Activated naive CD4-positive, alpha-beta T cell treated with anti-CD3 and anti-CD28 coated beads for 36 hours (primary cell): ENCODE measurements at regions not wholly inside any gene's neighbourhood (a gene's known extent, or its start where the extent isn't known, plus 50 kb on each side); places are given as distances from the start of the nearest gene placed in this dataset.

Source experiments
- CTCF ChIA-PET: fragments of 350-600 bp; sonication (Branson Sonifier 250); formaldehyde crosslinking; loops from one replicate; lab custom pipeline; 2021; ENCODE audit warnings: antibody characterized with exemption; lab: Charles Lee
- DNase-seq: peaks from one replicate; pipeline ENCODE4 v3.0.0-alpha.2; 2020
- H3K27ac Mint-ChIP-seq: one replicate; pipeline ENCODE4 v1.8.0; 2021; ENCODE audit warnings: mild to moderate bottlenecking, mixed read lengths
- H3K27me3 Mint-ChIP-seq: one replicate; pipeline ENCODE4 v1.8.0; 2021; ENCODE audit warnings: low read depth, mixed read lengths
- H3K36me3 Mint-ChIP-seq: one replicate; pipeline ENCODE4 v1.8.0; 2021; ENCODE audit warnings: low read depth, mixed read lengths
- H3K4me1 Mint-ChIP-seq: one replicate; pipeline ENCODE4 v1.8.0; 2021; ENCODE audit warnings: low read depth, mixed read lengths
- H3K4me3 Mint-ChIP-seq: one replicate; pipeline ENCODE4 v1.8.0; 2021; ENCODE audit warnings: mild to moderate bottlenecking, moderate library complexity, mixed read lengths
- H3K9me3 Mint-ChIP-seq: one replicate; pipeline ENCODE4 v1.8.0; 2021; ENCODE audit warnings: mixed read lengths
- intact Hi-C: fragments of 100-400 bp; cut with micrococcal nuclease; formaldehyde crosslinking; loops from one replicate; pipeline ENCODE4 v1.15.1; 2023

DNA sequence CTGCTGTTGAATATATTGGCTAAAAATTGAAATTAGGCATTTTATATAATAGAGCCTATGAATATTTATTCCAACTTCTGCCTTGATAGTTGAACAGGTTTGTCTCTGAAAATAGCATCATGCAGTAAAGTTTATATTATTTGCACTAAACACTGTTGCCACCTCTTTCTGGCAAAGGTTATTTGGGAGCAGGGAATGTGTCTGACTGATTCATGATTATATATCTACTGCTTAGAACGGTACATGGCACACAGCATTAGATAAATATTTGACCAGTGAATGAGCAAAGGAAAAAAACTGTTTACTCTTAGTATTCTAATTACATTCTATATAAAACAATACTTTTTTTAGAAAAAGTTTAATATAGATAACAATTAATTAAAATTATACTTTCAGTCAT is 123.1 kb upstream of the MGAT4C start:
- H3K36me3 Mint-ChIP-seq = no peaks in the 10 kb centered on the region
- DNase-seq = no peak
- CTCF ChIA-PET = no interaction called here
- no peaks in the 10 kb centered on the region for H3K4me1 Mint-ChIP-seq
- no peak overlapping the region for H3K27ac Mint-ChIP-seq
- no peaks in the 10 kb centered on the region for H3K27me3 Mint-ChIP-seq
- intact Hi-C loops = no loop called here
- peaks cover 12% of the 10 kb centered on the region for H3K9me3 Mint-ChIP-seq
- no peak overlapping the region for H3K4me3 Mint-ChIP-seq

DNA sequence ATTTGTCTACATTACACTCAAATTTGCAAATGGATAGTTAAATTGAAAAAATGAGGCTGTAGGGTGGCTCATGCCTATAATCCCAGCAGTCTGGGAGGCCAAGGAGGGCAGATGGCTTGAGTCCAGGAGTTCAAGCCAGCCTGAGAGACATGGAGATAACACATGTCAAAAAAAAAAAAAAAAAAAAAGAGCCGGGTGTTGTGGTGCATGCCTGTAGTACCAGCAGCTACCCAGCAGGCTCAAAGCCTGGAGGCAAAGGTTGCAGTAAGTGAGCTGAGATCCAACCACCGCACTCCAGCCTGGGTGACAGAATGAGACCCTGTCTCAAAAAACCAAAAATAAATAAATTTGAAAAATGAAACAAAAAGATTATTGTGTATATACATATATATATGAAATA is 119.9 kb upstream of the MGAT4C start:
- Mint-ChIP-seq H3K36me3 (no peaks in the 10 kb centered on the region), H3K27ac (no peak overlapping the region), H3K4me1 (no peaks in the 10 kb centered on the region), H3K27me3 (no peaks in the 10 kb centered on the region), H3K9me3 (peaks cover 3% of the 10 kb centered on the region), H3K4me3 (no peak overlapping the region)
- intact Hi-C loops = no loop called here
- CTCF ChIA-PET = no interaction called here
- no peak for DNase-seq

DNA sequence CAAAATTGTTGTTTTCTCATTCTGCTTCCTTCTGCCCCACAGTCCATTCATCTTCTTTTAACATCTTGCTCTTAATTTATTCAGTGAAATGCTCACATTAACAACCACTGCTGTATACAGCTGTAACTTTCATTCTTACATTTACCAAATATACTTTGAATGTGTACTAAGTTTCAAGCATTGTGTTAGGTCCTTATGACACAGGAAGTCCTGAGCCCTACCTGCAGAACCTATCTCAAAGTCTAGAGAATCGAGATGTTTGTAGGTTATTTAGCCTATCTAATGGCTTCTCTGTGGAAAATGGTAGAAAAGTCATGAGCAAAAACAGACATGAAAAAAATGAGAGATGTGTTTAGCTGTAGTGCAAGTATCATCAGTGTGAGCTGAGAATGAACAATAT is 117.6 kb upstream of the MGAT4C start:
- H3K4me1 Mint-ChIP-seq = no peaks in the 10 kb centered on the region
- no peaks in the 10 kb centered on the region for H3K27me3 Mint-ChIP-seq
- H3K27ac Mint-ChIP-seq = no peak overlapping the region
- H3K9me3 Mint-ChIP-seq = peaks cover 3% of the 10 kb centered on the region
- no peak overlapping the region for H3K4me3 Mint-ChIP-seq
- H3K36me3 Mint-ChIP-seq = no peaks in the 10 kb centered on the region
- intact Hi-C loops = no loop called here
- CTCF ChIA-PET = no interaction called here
- DNase-seq = no peak

DNA sequence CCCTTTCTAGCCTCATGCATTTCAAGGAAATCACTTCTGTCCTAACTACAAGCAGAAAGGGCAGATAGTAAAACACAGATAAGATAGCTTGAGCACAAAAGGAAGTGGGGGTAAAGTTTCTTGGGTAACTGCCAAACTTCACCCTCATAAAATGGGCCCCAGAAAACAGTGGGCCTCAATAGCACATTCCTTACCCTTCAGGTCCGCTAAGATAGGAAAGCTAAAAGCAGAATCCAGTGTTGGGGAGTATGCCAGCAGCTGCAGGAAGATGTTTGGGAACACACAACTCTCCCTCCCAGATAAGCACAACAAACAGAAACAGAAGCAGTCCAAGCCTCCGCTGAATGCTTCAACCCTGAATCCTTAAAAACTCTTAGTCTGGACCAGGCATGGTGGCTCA is 110.9 kb upstream of the MGAT4C start:
- Mint-ChIP-seq H3K4me3 (no peak overlapping the region), H3K27me3 (no peaks in the 10 kb centered on the region), H3K4me1 (no peaks in the 10 kb centered on the region), H3K36me3 (no peaks in the 10 kb centered on the region), H3K27ac (no peak overlapping the region), H3K9me3 (peaks cover 3% of the 10 kb centered on the region)
- no peak for DNase-seq
- intact Hi-C loops = no loop called here
- CTCF ChIA-PET = interaction anchor here (0.6 kb wide), 1 partner anchor 115 kb away, joined by 4 read pairs; no protein-coding TSS in a partner anchor

DNA sequence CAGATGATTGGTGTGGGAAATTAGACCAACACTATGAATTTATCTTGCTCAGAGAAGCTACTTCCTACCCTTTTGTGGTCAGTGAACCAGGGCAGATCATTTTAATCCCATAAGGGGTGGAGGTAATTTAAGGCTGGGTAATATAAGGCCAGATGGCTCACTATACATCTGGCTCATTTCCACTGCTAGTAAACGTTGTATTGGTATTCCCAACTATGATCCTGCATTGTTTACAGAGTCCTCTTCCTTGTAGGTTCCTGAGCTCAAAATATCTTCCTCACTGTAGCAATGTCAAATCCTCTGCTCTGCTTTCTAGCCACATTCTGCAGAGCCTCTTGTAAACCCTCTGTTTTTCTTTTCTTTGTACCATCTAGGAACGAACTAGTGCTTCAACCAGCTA is 93.0 kb upstream of the MGAT4C start:
- intact Hi-C loops = no loop called here
- no peak for DNase-seq
- Mint-ChIP-seq H3K27me3 (no peaks in the 10 kb centered on the region), H3K9me3 (no peaks in the 10 kb centered on the region), H3K4me1 (no peaks in the 10 kb centered on the region), H3K27ac (no peak overlapping the region), H3K4me3 (no peak overlapping the region), H3K36me3 (no peaks in the 10 kb centered on the region)
- CTCF ChIA-PET = no interaction called here

DNA sequence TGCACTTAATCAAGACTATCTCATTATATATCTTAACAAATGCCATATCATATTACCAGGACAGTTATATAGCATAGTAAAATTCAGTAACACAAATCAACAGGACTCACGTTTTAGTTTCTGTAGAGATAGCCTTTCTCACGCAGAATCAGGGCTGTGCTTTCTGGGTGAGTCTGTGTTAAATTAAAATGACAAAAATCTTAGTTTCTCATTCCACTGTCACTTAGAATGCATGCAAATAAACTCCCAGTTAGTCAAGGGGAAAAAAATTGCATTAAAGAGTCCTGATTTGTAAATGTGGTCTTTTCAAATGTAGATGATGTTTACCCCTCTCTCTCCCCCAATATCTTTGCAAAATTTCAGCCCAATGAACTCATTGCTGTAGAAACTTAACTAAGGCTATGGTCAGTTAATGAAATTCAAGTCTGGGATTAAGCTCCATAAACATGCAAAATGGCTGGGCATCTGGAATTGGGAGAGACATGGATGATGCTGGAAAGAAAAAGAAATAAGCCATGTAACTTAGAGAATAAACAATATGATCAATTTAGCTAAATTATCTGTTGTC is 77.8 kb upstream of the MGAT4C start:
- no peak overlapping the region for H3K27ac Mint-ChIP-seq

DNA sequence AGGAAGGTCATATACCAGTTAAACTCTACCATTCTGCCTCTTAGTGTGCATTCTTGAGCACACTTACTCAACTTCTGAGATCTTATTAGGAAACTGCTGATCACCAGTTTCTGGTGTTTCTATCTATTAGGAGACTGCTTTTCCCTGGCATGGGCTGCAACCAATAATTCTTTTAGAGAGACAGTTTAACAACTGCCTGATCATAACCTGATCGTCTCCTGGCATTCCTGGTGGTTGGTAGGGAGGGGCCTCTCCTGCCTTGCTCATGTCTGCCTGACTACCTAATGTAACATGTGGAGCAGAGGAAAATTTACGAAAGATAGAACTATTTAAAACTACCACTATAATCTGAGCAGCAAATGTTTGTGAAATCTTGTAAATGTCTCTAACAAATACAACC is 75.3 kb upstream of the MGAT4C start:
- Mint-ChIP-seq H3K27me3 (no peaks in the 10 kb centered on the region), H3K36me3 (no peaks in the 10 kb centered on the region), H3K27ac (no peak overlapping the region), H3K9me3 (no peaks in the 10 kb centered on the region), H3K4me3 (no peak overlapping the region), H3K4me1 (no peaks in the 10 kb centered on the region)
- CTCF ChIA-PET = no interaction called here
- intact Hi-C loops = no loop called here
- no peak for DNase-seq

More for the DNA sequence above, 77.8 kb upstream of the MGAT4C start:
- intact Hi-C loops = no loop called here
- Mint-ChIP-seq H3K27me3 (no peaks in the 10 kb centered on the region), H3K9me3 (no peaks in the 10 kb centered on the region), H3K36me3 (no peaks in the 10 kb centered on the region), H3K4me1 (no peaks in the 10 kb centered on the region), H3K4me3 (no peak overlapping the region)
- CTCF ChIA-PET = no interaction called here
- no peak for DNase-seq

DNA sequence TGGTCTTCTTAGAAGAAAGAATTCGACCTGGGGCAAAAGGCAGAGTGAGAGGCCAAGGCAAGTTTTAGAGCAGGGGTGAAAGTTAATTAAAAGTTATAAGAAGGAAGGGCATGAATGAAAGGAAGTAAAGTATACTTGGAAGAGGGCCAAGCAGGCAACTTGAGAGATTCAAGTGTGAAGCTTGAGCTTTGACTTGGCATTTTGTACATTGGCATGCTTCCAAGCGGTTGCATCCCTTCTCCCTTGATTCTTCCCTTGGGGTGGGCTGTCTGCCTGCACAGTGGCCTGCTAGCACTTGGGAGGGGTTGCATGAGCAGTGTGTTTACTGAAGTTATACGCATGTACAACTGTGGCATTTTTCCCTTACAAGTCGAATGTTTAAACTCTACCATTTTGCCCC is 74.8 kb upstream of the MGAT4C start:
- Mint-ChIP-seq H3K27ac (no peak overlapping the region), H3K27me3 (no peaks in the 10 kb centered on the region), H3K4me1 (no peaks in the 10 kb centered on the region), H3K9me3 (no peaks in the 10 kb centered on the region), H3K4me3 (no peak overlapping the region), H3K36me3 (no peaks in the 10 kb centered on the region)
- intact Hi-C loops = no loop called here
- DNase-seq = no peak
- CTCF ChIA-PET = no interaction called here

DNA sequence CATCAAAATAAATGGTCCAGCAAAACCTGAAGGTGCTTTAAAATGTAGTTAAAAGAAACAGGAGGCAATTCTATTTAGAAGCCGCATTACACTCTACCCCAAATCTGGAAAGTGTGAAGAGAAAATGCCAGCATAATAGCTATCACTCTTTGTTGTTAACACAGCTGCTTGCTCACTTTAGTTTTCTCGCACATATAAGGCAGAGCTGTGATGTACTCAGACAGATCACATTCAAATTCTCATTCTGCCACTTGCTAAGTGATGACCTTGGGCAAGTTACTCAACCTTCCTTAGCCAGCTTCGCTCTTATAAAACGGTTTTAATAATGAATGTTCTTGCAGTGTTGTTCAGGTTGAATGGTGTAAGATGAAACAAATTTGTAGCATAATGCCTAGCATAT is 56.0 kb upstream of the MGAT4C start:
- H3K27me3 Mint-ChIP-seq = no peaks in the 10 kb centered on the region
- H3K36me3 Mint-ChIP-seq = no peaks in the 10 kb centered on the region
- DNase-seq = no peak
- no peaks in the 10 kb centered on the region for H3K4me1 Mint-ChIP-seq
- H3K4me3 Mint-ChIP-seq = no peak overlapping the region
- CTCF ChIA-PET = no interaction called here
- H3K27ac Mint-ChIP-seq = no peak overlapping the region
- no peaks in the 10 kb centered on the region for H3K9me3 Mint-ChIP-seq
- intact Hi-C loops = no loop called here
